Kidney epithelial cell (primary cell): ENCODE measurements at regions not wholly inside any gene's neighbourhood (a gene's known extent, or its start where the extent isn't known, plus 50 kb on each side); places are given as distances from the start of the nearest gene placed in this dataset.
A peak's percentile ranks its signal among the peaks of the same experiment; 100 is the strongest.

Experiments used
- DNase-seq: peaks from one replicate; pipeline ENCODE4 v3.0.0-alpha.2; 2010; ENCODE audit warnings: low read depth
- H3K27me3 ChIP-seq: 2 replicates; pipeline ENCODE4 v1.6.0; 2011; ENCODE audit warnings: low read length; ENCODE audit not compliant: control insufficient read depth, insufficient read depth
- H3K36me3 ChIP-seq: 2 replicates; pipeline ENCODE4 v1.5.1; 2011; ENCODE audit warnings: low read length; ENCODE audit not compliant: control insufficient read depth, insufficient read depth
- H3K4me3 ChIP-seq: 2 replicates; pipeline ENCODE4 v1.5.1; 2011; ENCODE audit warnings: low read depth, mild to moderate bottlenecking, control low read depth, low read length
- TF ChIP-seq, protein P1 (sequence below): IDR thresholded peaks from 2 replicates; pipeline ENCODE4 v1.5.1; 2011; ENCODE audit warnings: mild to moderate bottlenecking, moderate library complexity, low read length, control low read depth, inconsistent platforms; ENCODE audit not compliant: insufficient read depth, poor library complexity, severe bottlenecking

DNA sequence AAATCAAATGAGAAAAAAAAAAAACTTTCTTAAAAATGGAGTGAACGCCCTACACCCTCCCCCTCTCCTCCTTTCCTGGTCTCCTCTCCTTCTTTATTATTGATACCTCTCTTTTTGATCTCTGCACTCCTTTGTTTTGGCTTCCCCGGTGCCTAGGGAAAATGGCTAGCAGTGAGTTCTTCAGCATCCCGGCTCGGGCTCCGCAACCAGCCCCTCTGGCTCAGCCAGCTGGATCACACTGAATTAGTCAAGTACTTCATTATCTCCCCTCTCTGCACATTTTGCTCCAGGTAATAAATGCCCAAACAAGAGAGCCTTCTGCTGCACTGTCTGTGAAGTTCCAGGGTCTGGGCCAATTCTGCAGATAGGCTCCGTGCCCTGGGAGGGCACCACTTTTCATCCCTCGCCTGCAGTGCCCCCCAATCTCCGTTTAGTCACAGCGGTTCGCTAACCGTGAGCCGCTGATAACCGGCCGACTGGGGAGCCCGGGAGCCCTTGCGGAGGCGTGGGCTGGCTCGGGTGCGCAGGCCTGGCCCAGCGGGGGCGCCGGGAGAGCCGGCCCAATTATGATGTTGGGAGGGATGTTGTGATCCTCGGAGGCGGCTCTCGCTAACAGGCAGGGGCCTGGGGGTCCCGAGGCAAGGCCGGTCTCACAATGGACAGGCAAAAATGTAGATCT, 301.9 kb downstream of the TFAP2A start:
- no peak overlapping the region for H3K4me3 ChIP-seq
- DNase-seq: no peak
- TF ChIP-seq, protein P1, sequence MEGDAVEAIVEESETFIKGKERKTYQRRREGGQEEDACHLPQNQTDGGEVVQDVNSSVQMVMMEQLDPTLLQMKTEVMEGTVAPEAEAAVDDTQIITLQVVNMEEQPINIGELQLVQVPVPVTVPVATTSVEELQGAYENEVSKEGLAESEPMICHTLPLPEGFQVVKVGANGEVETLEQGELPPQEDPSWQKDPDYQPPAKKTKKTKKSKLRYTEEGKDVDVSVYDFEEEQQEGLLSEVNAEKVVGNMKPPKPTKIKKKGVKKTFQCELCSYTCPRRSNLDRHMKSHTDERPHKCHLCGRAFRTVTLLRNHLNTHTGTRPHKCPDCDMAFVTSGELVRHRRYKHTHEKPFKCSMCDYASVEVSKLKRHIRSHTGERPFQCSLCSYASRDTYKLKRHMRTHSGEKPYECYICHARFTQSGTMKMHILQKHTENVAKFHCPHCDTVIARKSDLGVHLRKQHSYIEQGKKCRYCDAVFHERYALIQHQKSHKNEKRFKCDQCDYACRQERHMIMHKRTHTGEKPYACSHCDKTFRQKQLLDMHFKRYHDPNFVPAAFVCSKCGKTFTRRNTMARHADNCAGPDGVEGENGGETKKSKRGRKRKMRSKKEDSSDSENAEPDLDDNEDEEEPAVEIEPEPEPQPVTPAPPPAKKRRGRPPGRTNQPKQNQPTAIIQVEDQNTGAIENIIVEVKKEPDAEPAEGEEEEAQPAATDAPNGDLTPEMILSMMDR: no peak
- H3K27me3 ChIP-seq: peaks cover 5% of the 10 kb centered on the region
- H3K36me3 ChIP-seq: no peaks in the 10 kb centered on the region

DNA sequence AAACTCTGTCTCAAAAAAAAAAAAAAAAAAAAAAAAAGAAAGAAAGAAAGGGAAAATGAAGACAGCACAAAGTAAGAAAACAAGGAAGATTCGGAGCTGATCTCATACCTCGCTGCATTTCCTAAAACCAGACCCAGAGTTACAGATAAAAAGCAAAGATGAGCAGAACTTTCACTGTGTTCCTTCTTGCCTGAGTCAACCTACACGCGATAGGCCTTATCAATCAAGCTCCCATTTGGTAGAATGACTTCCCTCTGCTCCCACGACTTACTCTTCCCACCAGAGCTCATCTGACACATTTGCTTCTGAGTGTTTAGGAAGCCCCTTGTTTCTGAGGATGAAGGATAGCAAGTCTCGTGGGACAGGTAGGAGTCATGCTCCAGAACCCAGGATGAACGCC, 302.9 kb downstream of the TFAP2A start:
- no peak overlapping the region for H3K4me3 ChIP-seq
- TF ChIP-seq, protein P1: no peak
- H3K36me3 ChIP-seq: no peaks in the 10 kb centered on the region
- peaks cover 5% of the 10 kb centered on the region for H3K27me3 ChIP-seq
- no peak for DNase-seq

DNA sequence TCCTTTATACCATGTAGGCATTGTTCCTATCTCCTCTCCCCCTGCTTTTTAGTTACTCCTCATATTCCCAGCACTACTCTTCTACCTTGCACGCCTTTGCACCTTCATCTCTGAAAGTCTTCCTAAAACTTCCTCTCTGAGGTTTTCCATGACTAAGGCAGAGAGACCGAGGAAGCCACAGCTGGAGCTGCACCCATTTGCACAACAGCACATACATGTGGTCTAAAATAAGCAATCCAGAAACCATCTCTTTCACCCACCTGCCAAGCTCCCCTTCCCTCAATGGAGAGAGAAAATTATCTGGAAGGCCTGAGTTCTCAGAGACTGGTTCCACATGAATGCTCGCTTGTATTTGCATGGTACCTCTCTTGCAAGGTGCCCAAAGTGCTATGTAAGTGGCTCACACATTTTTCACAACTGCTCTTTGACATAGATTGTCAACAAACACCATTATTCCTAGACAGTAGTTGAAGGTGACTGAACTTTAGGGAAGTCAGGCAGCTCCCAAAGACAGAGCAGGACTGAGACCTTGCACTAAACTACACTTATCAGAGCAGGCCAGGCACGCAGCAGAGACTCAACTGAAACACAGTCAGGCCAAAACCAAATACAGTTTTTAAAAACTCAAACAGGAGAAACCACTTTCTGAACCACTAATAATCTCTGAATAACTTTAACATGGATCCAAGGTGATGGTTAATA, 313.2 kb downstream of the TFAP2A start:
- TF ChIP-seq, protein P1: no peak
- Histone ChIP-seq H3K4me3 (no peak overlapping the region), H3K27me3 (no peaks in the 10 kb centered on the region), H3K36me3 (no peaks in the 10 kb centered on the region)
- no peak for DNase-seq

DNA sequence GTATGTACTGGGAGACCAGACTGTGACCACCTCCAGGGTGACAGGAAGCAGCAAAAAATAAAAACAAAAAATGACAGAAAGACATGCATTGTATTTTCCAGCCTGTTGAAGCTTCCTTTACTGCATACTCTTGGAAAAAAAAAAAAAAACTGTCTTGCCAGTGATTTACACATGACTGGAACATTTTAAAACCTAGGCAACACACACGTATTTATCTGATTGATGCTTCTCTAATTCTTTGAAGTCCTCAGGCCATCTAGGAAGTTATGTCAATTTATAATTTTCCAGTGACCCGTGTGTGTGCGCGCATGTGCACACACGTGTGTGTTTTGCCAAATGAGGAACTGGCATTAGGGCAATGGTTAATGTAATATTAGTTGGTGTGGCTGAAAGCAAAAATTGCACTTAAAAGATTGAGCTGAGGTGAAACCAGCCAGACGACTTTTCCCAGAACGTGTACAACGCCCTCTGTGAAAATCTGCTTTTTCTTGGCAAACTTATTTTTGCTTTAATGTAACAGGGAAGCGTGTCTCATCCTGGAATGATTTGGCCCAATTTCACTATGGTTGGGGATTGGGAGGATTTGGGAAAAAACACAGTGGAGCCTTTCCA, 315.2 kb downstream of the TFAP2A start:
- H3K4me3 ChIP-seq: no peak overlapping the region
- DNase-seq: no peak
- H3K27me3 ChIP-seq: no peaks in the 10 kb centered on the region
- H3K36me3 ChIP-seq: no peaks in the 10 kb centered on the region
- TF ChIP-seq, protein P1: no peak

DNA sequence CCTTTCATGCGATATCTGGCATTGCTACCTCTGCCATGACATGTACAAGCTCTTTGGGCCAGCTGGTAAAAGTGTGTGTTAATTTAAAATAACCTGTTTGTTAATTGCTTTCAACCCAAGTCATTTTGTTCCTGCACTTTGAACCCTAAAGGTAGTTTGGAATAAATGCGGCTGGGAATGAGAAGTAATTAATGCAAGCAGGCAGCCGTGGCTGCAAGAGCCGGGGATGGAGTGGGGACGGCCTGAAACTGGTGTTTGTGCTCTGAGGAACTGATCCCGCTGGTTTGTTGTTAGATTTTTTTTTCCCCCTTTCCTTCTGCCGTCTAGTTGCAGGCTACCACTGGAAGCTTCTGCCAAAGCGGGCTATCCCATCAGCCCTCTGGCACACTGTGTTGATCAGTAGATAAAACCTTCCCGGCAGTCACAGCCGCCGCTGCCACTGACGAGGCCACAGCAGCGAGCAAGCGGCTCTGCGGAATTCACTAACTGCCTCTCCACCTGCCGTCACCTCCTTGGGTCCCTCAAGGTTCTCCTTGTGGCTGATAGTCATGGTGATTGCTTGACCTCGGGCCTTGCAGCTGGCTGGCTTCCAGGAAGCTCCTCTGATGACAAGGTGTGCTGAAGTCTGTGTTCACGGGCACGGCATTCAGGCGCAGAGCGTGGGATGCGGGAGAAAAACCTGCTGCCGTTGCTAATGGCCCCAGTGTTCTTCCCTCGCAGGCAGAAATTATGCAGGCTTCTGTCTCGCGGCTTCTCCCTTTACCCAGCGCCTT, 315.9 kb downstream of the TFAP2A start:
- Histone ChIP-seq H3K27me3 (no peaks in the 10 kb centered on the region), H3K4me3 (peak overlapping the region; percentile 30), H3K36me3 (no peaks in the 10 kb centered on the region)
- TF ChIP-seq, protein P1: no peak
- DNase-seq: no peak
